ENCODE measurements at regions not wholly inside any gene's neighbourhood (a gene's known extent, or its start where the extent isn't known, plus 50 kb on each side); places are given as distances from the start of the nearest gene placed in this dataset.

GRCh38 chr4:116389139-116389538 is 696.2 kb downstream of the TRAM1L1 start:
- TF ChIP-seq CTCF (conservative IDR thresholded peaks at IDR 0.05; ENCODE audit: low read depth, low read length) (no peak), POLR2A (IDR thresholded peaks at IDR 0.05; ENCODE audit: low read depth, low read length) (no peak), ELK1 (IDR thresholded peaks at IDR 0.05; ENCODE audit: borderline replicate concordance, low read depth, low read length) (no peak), BHLHE40 (IDR thresholded peaks at IDR 0.05; ENCODE audit: low read depth, low read length) (no peak)

Data from IMR-90 (cell line).